Fibroblast of peridontal ligament (primary cell): ENCODE measurements at regions not wholly inside any gene's neighbourhood (a gene's known extent, or its start where the extent isn't known, plus 50 kb on each side); places are given as distances from the start of the nearest gene placed in this dataset.
A peak's percentile ranks its signal among the peaks of the same experiment; 100 is the strongest.

Experiments used
- DNase-seq: peaks from one replicate; pipeline ENCODE4 v3.0.0-alpha.2; 2010; ENCODE audit errors: extremely low read depth

DNA sequence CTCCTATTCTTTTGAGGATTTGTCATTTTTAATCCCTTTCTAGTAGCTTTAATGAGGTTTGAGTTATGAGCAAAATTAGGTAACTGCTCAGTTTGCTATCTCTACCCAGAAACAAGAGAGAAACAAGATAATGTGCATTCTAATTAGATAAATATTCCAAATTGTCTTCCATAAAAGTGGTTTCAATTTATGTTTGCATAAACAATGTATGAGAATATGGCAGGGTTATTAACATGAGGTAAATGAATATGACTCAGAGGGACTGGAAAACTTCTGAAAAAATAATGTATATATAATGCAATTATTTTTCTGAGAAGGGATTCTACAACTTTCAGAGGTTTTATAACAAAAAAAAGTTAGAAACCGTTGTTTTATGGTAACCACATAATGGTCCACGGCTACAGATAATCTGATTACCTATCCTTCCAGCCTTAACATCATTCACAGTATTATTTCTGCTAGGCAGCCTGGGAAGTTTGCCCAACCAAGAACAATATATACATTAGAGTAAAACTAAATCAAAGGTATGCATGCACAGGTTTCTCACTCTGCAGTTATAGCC lies 101.2 kb downstream of the CRPPA start:
- DNase-seq = no peak

DNA sequence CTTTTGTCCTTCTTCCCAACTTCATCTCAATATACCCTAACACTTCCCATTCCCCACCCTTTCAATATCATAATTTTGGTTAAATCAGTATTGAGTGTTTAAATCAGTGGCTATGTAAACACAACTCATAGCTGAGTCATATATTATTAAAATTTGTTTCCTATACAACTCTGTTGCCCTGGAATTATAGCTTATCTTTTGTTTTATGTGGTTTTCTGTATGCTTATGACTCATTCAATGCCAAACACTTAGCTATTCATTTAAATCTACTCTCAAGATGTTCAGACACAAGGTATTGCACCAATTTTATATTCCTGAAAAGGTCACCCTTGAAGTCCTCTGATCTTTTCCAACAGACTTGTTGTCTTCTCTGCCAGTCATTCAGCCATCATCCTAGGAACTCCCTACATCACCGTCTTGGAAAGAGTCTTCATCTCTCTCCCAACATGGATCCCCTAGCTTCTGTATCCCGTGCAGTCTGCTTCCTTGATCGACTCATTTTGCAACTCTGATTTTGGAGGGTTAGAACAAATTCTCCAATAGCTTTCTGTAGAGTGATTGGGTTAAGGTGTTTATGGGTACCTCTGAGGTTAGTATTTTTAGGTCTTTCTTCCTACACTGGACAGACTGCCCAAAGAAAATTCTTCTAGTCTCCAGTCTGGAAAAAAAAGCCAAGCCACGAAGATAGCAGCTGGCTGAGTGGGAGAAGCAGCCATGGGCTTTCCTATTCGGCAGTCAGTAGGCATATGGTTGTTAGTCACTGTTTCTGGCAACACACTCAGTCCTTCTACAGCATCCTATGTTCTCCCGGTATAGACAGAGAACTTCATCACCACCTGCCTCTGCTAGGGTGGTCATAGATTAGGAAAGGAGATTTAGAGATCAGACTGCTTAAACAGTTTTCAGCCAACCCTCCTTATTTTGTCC lies 102.1 kb downstream of the CRPPA start:
- no peak for DNase-seq

DNA sequence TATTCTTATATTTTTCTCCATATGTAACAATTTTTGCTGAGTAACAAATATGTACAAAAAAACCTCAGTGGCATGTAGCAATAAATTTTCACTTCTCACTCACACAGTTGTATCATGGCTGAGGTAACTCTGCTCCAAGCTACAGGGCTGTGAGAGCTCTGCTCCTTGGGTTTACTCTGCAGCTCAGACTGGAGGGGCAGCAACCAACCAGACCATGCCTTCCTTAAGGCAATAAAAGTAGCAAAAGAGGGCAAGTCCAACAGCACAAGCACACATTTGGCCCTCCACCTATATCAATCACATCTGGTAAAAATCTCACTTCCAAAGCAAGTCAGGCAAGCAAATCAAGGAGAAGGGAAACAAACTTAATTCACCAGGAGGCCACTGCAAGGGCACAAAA lies 102.9 kb downstream of the CRPPA start:
- DNase-seq = no peak

DNA sequence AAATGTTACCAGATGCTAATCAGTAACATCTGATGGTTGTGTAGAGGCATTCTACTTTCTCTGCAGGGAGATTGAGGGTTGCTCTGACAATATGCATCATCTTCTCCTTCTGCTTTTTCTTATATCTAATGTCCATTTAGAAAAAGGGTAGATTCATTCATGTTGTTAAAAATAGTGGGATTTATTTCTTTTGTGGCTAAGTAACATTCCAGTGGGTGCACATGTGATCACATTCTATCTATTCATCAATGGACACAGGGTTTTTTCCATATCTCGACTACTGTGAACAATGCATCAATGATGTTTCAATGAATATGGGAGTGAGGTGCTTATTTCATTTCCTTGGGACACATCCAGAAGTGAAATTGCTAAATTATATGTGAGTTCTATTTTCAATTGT lies 103.9 kb downstream of the CRPPA start:
- DNase-seq = no peak

DNA sequence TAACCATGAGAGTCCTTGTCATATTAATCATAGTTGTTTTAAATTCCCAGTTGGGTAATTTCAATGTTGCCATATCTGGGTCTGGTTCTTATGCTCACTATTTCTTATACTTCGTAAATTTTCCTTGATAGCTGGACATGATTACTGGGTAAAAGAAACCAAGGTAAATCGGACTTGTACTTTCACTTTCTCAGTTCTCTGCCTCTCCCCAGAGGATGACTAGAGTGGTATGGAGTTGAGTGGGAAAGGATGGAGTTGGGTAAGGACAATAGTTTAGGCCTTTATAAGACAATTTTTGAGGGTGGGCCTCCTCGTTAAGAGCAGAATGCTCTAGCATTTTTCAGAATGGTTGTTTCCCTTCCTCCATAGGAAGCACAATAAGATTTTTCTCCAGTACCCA lies 106.1 kb downstream of the CRPPA start:
- no peak for DNase-seq

DNA sequence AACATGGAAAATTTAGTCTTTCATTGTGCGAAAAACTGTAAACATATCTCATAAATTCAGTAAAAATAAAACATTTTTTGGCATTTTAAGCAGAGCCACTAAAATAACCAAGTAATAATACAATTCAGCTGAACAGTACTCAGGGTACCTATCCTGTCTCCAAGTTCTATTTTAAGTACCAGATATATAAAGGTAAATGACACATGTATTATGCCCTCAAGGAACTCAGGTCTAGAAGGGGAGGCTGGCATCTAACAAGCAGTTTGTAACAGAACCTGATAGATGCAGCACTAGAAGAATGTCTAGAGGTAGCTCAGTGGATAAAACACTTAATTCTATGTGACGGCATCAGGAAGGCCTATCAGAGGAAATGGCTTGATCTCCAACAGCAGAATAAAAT lies 112.2 kb downstream of the CRPPA start:
- no peak for DNase-seq

DNA sequence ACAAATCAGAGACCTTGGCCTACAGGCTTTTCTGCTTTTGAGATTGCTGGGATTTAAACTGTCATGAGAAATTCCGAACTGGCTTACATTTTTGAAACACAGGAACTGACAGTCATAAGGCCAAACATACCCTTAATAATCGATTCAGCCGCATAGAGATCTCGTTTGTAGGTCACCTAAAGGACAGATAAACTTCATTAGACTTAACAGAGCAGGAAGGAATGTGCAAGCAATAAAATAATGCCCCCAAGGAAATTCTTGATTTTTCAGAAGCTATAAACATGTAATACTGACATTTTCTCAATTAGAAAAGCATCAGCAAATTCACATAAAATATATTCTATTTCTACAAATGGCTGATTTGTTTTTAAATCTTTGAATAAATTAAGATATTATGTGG lies 120.0 kb downstream of the CRPPA start:
- DNase-seq = no peak

DNA sequence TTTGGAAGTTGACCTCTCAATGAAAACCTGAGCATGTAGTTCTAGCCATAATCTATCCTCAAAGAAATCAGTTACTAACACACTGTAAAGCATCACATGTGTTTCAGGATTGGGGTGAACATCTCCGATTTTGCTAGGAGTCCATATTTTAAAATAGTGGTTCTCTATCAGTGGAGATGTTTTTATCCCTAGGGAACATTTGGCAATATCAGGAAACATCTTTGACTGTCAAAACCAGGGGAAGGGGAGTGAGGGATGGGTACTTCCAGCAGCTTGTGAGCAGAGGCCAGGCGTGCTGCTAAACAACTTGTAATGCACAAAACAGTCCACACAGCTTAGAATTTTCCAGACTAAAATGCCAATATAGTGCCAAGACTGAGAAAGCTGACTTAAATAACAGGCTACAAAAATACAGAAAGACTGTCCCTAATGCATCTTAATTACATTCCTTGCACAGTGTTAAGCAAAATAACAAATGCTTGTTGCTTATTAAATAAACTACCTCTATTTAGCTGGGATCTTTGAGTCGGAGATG lies 120.9 kb downstream of the CRPPA start:
- DNase-seq = no peak

DNA sequence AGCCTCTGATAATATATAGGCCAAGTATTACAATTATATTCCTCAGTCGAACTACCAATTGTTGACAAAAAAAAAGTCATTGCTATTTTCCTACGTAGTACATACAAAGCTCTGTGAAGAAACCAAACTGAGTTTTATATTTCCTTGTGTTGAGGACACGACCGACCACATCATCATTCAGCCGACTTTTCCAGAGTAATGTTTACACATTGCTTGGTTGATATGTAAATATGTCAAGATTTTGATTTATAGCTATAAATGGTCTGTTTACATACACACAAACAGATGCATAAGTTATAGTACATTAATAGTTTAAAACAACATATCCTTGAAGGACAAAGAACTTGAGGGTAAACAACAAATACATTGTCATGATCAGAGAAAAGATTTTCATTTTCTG lies 121.5 kb downstream of the CRPPA start:
- peak; percentile 11 for DNase-seq

DNA sequence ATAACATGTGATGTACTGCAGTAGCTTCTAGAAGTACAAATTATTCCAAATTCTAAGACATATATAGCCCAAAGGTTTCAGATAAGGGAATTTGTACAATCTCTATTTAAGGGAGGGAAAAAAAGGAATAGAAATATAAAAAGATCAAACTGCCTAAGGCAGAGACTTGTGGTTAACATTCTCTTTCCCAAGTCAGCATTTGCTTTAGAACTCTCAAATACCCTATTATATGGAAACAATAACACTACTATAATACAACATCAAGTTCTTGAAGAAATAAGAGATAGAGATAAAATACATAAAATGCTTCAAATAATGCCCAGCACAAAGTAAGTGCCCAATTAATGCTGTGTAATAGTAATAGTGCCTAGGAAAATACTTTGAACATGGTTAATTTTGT lies 123.1 kb downstream of the CRPPA start:
- DNase-seq = no peak

DNA sequence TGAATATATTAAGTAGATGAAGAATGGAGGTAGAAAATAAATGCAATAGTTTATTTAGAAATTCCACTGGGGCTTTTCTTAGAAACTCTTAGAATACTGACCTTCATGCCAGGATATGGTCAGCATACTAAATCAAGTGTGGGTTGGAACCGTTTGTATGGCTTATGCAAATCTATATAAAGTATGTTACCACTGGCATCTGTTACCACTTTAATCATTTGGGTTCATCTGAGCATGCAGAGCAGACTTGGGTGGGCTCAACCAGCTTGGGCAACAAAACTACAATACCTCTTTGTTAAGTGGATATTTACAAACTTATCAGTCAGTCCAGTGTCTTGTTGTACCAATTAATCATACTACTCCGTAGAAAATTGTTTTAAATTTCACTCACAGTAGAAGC lies 125.8 kb downstream of the CRPPA start:
- DNase-seq = peak; percentile 41

DNA sequence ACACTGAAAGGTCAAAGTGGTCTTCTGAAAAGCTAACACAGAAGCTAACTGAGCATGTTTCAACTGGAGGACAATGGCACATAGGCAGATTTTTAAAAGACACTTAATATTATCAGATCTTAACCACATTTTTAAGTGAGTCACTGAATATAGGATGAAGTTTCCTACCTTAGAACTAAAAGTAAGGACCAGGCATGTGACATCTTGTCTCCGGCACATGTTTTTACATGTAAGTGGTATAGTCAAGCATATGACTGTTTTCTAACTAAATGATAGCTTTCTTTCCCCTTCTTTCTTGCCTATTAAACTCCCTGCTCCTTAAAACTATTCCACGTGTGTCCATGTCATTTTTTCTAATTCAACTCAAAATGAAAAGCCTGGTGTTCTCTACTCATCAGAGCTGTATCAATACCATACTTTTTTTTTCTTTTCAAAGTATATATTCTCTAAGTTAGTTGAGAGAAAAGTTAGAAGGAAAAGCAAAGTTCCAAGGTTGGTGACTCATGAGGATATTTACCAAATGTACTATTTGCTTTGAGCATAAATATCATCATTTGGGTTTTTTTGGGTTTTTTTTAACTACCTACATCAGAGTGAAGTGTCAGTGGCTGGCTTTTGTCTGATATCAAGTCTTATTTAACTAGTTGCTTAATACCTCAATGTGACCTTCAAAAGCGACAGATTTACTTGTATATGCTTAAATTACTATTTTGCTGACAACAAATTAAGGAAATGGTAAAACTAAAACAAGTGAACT lies 127.5 kb downstream of the CRPPA start:
- DNase-seq = no peak

DNA sequence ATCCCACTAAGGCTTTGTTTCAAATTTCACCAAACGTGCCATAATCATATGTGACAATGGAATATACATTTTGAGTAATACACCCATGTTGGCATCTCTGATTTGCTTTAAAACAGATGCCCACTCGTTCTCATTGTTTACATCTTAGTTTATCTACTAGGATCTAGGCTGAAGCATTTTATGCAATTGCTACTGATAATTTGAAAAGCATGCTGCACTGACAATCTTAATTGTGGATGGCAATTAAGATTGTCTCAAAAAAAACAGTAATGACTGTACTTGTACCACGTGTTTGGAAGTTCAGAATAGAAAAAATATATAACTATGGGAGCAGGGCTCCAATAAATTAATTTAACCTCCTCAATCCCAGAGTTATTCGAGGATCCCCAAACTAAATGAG lies 136.8 kb downstream of the CRPPA start:
- no peak for DNase-seq

DNA sequence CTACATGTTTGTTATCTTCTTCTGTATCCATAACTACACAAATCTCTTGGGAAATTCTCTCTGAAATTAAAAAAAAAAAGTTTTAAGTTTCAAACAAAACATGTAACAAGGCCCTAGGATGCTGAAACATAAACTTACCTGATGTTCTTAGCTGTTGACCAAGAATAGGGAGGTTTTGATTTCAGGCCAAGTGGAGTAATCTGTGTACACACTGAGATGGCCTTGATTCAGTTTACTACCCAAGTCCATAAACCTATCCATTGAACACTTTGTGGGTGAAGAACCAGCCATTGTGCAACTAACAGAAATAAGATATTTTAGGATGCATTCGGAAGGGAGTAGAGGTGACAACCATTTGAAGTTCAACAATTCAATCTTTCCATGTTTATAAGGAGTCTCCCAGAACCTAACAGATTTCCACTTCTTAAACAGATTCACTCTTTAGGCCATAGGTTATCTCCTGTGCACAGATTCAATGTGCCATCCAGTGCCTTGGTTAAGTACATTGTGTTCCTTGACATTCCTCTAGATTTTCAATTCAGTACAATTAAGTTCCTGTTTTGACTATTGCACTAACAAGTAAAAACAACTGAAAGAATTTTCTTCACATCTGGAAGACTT lies 143.1 kb downstream of the CRPPA start:
- DNase-seq = no peak

DNA sequence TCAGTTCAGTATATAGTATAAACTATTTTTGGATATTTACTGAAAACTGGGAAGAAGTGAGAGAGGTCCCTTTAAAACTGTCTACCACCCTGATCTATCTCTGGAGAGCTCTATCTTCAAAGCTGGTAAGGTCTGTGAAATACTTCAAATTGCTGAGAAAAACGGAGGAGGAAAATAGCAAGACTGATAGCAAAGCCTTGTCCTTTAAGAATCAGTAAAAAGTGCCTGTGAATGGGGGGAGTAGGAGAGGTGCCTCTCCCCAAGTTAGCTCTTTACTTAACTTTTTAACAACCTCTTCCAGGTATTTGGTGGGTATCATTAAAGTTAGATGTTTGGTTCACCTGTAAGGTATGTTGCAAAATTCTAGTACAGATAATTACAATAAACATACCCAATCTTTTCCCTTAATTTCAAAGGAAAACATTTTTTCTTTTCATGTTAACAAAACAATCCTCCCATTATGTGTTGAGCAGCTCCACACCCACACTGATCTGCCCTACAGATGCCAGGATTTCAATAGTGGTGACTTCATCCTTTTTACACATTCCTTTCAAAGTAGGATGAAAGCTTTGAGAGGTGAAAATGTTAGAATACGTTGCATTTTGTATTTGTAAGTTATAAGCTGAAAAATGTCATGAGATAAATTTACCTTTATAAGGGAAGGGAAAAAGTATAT lies 149.2 kb downstream of the CRPPA start:
- no peak for DNase-seq

DNA sequence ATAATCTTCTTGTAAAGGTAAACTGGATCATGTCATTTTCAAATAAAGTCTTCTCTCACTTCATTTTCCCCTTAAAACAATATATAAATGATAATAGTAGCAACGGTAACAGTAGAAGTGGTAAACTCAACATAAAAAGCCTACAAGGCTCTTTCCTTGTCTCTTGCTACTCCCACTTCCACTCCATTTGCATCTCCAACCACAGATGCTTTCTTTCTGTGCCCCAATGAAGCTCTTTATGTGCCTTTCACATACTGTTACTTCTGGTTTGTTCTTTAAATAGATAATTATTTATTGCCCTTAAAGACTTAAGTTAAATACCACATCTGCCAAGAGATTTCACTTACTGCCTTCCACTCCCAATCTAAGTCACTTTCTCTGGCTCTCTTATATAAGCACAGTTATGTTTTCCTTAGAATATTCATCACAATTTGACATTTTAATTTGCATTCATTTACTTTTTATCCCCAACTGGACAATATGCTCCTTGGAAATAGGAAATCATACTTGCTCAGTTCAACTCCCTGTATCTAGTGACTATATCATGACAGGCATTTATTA lies 149.9 kb downstream of the CRPPA start:
- DNase-seq = no peak

DNA sequence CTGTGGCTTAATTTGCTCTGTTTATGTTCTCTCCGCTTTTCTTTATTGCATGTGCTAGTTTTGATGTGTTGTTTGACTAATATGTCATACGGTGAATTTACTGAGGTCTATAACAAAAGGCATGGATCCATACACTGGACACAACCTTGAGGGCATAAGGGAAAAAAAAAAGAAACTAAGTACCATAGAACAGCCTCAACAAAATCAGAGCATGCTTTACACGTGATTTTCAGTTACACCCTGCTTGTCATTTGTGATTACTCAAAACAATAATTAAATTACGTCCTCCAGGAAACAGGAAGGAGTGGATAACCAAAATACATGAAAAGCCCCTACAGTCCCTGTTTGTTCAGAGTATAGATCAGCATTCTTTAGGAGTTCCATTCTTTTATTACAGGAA lies 150.5 kb downstream of the CRPPA start:
- no peak for DNase-seq

DNA sequence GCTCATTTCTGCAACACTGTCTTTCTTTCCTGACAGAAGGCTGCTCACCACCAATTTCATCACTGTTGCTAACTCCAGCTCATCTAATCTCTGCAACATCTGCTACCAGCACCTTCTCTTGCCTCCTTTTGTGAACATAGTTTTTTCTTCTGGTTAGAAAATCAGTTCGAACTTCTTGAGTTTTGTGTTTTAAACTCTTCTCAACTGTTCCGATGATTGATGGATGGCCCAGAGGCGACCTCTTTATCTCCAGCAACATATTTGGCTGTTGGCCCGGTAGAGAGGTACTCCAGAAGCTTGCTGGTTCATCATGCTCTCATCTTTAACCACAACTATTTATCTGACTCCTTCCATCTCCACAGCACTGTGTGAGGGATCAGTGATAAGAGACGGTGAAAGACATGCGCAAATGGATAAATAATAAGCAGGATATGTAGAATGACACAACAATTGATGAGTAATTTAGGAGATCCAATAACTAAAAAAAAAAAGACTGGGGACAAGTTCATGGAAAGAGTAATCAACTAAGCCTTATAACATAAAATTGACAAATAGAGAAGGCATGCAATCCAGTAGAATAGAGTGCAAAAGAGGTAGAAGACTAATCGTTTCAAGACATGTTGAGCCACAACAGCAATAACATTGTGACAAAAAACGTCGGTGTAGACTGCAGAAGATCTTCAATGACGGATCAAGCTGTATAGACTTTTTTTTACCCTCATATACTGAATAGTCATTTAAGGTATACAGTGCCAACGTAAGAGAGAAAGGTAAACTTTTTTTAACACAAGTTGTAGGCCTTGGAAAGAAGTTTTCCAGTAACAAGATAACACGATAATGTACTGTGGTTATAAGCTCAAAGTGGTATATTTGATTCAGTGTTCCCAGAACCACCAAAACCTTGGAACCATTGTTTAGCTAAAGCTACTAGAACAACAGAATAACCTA lies 152.2 kb downstream of the CRPPA start:
- DNase-seq = no peak

DNA sequence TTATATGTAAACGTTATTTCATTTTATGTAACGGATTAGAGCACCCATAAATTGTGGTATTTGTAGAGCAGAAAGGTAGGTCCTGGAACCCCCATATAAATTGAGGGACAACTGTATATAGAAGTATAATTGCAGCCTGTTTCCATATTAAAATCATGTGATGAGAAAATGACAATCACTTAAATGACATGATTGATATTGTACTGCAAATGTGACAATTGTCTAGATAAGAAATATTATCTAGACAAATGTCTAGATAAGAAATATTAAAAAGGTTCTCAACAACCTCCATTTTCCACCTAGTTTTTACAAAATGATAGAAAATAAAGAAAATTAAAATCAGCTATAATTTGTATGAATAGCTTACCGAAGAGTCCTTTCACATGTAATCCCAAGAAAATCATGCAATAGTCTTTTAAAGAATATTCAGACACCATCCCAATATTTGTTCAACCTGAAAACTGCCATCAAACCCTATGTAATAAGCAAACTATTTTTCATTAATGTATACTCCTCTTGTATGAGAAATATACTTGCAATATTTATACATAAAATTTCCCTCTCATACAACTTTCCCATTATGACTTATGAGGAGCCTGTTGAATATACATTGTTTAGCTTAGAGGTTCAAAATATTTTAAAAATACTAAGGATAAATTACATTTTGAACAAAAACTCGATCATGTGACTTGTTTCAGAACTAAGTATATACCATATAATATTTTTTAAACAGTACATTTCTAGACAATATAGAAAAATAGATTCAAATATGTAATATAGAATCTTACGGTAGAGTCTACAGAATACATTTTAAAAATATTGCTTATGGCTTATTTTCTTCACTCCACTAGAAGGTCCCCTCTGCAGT lies 153.2 kb downstream of the CRPPA start:
- DNase-seq = no peak
